GM12892 (cell line): ENCODE measurements at regions not wholly inside any gene's neighbourhood (a gene's known extent, or its start where the extent isn't known, plus 50 kb on each side); places are given as distances from the start of the nearest gene placed in this dataset.

Experiments
- POLR2A ChIP-seq: IDR thresholded peaks from 2 replicates; pipeline ENCODE4 v1.6.1; 2011; ENCODE audit warnings: low read depth, low read length, control low read depth
- POLR2AphosphoS5 ChIP-seq: IDR thresholded peaks from 2 replicates; pipeline ENCODE4 v1.6.1; 2011; ENCODE audit warnings: low read depth, low read length, control low read depth
- TAF1 ChIP-seq: IDR thresholded peaks from 2 replicates; pipeline ENCODE4 v1.6.1; 2011; ENCODE audit warnings: low read depth, mild to moderate bottlenecking, control low read depth, low read length, borderline replicate concordance

DNA sequence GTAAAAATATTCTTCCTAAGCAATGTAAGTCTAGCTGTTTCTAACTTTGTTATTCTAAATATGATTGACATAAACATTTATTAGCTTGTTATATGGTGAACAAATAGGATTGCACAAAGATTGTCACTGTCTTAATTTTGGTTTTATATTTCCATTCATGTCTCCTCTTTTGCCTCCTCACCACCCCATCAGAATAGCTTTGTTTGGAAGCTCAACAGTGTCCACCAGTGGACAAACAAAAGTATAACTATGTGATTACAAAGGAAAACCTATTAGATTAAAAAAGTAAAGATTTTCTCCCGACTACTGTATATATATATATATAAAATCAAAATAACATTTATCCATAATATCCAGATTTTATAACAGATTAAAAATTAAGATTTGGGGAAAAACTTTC lies 468.2 kb downstream of the ZIC3 start:
- TF ChIP-seq TAF1 (no peak), POLR2AphosphoS5 (no peak), POLR2A (no peak)
